GM12892 (cell line): ENCODE measurements at regions not wholly inside any gene's neighbourhood (a gene's known extent, or its start where the extent isn't known, plus 50 kb on each side); places are given as distances from the start of the nearest gene placed in this dataset.

Experiments
- POLR2A ChIP-seq: IDR thresholded peaks from 2 replicates; pipeline ENCODE4 v1.6.1; 2011; ENCODE audit warnings: low read depth, low read length, control low read depth
- POLR2AphosphoS5 ChIP-seq: IDR thresholded peaks from 2 replicates; pipeline ENCODE4 v1.6.1; 2011; ENCODE audit warnings: low read depth, low read length, control low read depth
- TAF1 ChIP-seq: IDR thresholded peaks from 2 replicates; pipeline ENCODE4 v1.6.1; 2011; ENCODE audit warnings: low read depth, mild to moderate bottlenecking, control low read depth, low read length, borderline replicate concordance

- TF ChIP-seq POLR2AphosphoS5 (no peak), POLR2A (no peak), TAF1 (no peak)
Measured at GRCh38 chr17:68778726-68779125, 176.5 kb downstream of the ABCA8 start.
